AG04449 (cell line): ENCODE measurements at regions not wholly inside any gene's neighbourhood (a gene's known extent, or its start where the extent isn't known, plus 50 kb on each side); places are given as distances from the start of the nearest gene placed in this dataset.

Experiments used
- CTCF ChIA-PET: fragments of 350-600 bp; formaldehyde crosslinking; extraction: SDS; loops from one replicate; lab custom pipeline; 2021; ENCODE audit warnings: antibody characterized with exemption; lab: Yijun Ruan, JAX
- POLR2A ChIA-PET: fragments of 400-600, 350-600 bp; formaldehyde crosslinking; extraction: SDS; loops from one replicate; lab custom pipeline; 2020; ENCODE audit warnings: antibody characterized with exemption, inconsistent platforms; lab: Yijun Ruan, JAX
- DNase-seq: peaks from one replicate; pipeline ENCODE4 v3.0.0-alpha.2; 2010; ENCODE audit warnings: low read depth, low spot score
- H3K4me3 ChIP-seq: 2 replicates; pipeline ENCODE4 v1.5.1; 2011; ENCODE audit warnings: low read depth, mild to moderate bottlenecking, control low read depth, low read length
- CTCF ChIP-seq: IDR thresholded peaks from one replicate; pipeline ENCODE4 v1.5.1; 2011; ENCODE audit warnings: mild to moderate bottlenecking, moderate library complexity, low read length, control low read depth, inconsistent platforms; ENCODE audit not compliant: insufficient read depth; ENCODE audit errors: missing control alignments

GRCh38 chr6:11486959-11487358 lies 50.6 kb upstream of the TMEM170B start:
- DNase-seq, result no peak
- POLR2A ChIA-PET, result no interaction called here
- CTCF ChIA-PET, result interaction anchor here (0.6 to 3.4 kb wide), 3 partner anchors 9 to 343 kb away, joined by 3 to 36 read pairs (median 10); no protein-coding TSS in a partner anchor
- H3K4me3 ChIP-seq, result no peak overlapping the region
- no peak for TF ChIP-seq CTCF

GRCh38 chr6:11486486-11486885 lies 51.1 kb upstream of the TMEM170B start:
- ChIA-PET CTCF (interaction anchor here (2.5 to 3.4 kb wide), 2 partner anchors 9 to 342 kb away, joined by 10 to 36 read pairs; no protein-coding TSS in a partner anchor), POLR2A (no interaction called here)
- no peak for DNase-seq
- no peak overlapping the region for H3K4me3 ChIP-seq
- no peak for TF ChIP-seq CTCF

GRCh38 chr6:11486051-11486450 lies 51.5 kb upstream of the TMEM170B start:
- no peak for TF ChIP-seq CTCF
- POLR2A ChIA-PET, result interaction anchor here (0.6 kb wide), 1 partner anchor 11 kb away, joined by 3 read pairs; no protein-coding TSS in a partner anchor
- CTCF ChIA-PET, result interaction anchor here (0.6 to 3.4 kb wide), 5 partner anchors 10 to 341 kb away, joined by 3 to 36 read pairs (median 4); no protein-coding TSS in a partner anchor
- no peak overlapping the region for H3K4me3 ChIP-seq
- no peak for DNase-seq

GRCh38 chr6:11485271-11485670 lies 52.3 kb upstream of the TMEM170B start:
- POLR2A ChIA-PET, result interaction anchor here (0.6 kb wide), 1 partner anchor 11 kb away, joined by 3 read pairs; no protein-coding TSS in a partner anchor
- no peak overlapping the region for H3K4me3 ChIP-seq
- no peak for TF ChIP-seq CTCF
- CTCF ChIA-PET, result interaction anchor here (0.6 to 3.4 kb wide), 8 partner anchors 10 to 340 kb away, joined by 3 to 36 read pairs (median 4); no protein-coding TSS in a partner anchor
- no peak for DNase-seq

- ChIA-PET CTCF (interaction anchor here (0.6 to 3.4 kb wide), 7 partner anchors 9 to 340 kb away, joined by 3 to 36 read pairs (median 4); no protein-coding TSS in a partner anchor), POLR2A (no interaction called here)
- no peak for DNase-seq
- no peak for TF ChIP-seq CTCF
- no peak overlapping the region for H3K4me3 ChIP-seq
Observed at GRCh38 chr6:11484441-11484840, 53.1 kb upstream of the TMEM170B start.

DNA sequence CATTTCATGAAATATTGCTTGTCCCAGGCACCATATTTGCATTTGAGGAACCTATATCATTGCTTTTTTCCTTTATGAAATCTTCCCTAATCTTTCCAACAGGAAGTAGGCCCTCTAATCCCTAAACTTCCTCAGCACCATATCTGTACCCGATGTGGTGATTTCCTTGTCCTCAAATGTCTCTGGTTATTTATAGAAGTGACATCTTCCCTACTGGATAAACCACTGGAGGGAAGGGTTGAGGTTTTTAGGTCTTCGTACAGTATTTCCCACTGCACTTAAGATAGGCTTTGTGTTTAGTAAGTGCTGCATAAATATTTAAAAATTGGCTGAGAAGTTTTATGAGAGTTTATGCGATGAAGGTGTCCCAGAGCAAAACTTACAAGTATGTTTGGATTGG lies 54.9 kb upstream of the TMEM170B start:
- DNase-seq, result no peak
- POLR2A ChIA-PET, result no interaction called here
- CTCF ChIA-PET, result interaction anchor here (2.2 kb wide), 1 partner anchor 14 kb away, joined by 8 read pairs; no protein-coding TSS in a partner anchor

More for the DNA sequence above, 54.9 kb upstream of the TMEM170B start:
- no peak overlapping the region for H3K4me3 ChIP-seq
- TF ChIP-seq CTCF, result no peak
